Skeletal muscle satellite cell (primary cell): ENCODE measurements at regions not wholly inside any gene's neighbourhood (a gene's known extent, or its start where the extent isn't known, plus 50 kb on each side); places are given as distances from the start of the nearest gene placed in this dataset.

ENCODE experiments used
- H3K27me3 ChIP-seq: 2 replicates; pipeline ENCODE4 v1.7.0; 2013; ENCODE audit warnings: low read length; ENCODE audit not compliant: control insufficient read depth, insufficient read depth
- H3K36me3 ChIP-seq: 2 replicates; pipeline ENCODE4 v1.7.0; 2013; ENCODE audit warnings: mild to moderate bottlenecking, control low read depth, low read length; ENCODE audit not compliant: insufficient read depth
- H3K4me1 ChIP-seq: 2 replicates; pipeline ENCODE4 v1.7.0; 2013; ENCODE audit warnings: low read length; ENCODE audit not compliant: control insufficient read depth, insufficient read depth
- H3K4me2 ChIP-seq: 2 replicates; pipeline ENCODE4 v1.7.0; 2013; ENCODE audit warnings: mild to moderate bottlenecking, low read length
- H3K4me3 ChIP-seq: 2 replicates; pipeline ENCODE4 v1.7.0; 2013; ENCODE audit warnings: low read length
- H3K9ac ChIP-seq: 2 replicates; pipeline ENCODE4 v1.7.0; 2013; ENCODE audit warnings: mild to moderate bottlenecking, low read depth, low read length, moderate library complexity
- H3K9me3 ChIP-seq: replicated peaks from 2 replicates; pipeline ENCODE4 v1.7.0; 2013; ENCODE audit warnings: mild to moderate bottlenecking, control low read depth, low read length

- Histone ChIP-seq H3K36me3 (peaks cover 15% of the 10 kb centered on the region), H3K4me3 (no peak overlapping the region), H3K9me3 (peaks cover 8% of the 10 kb centered on the region), H3K4me1 (no peaks in the 10 kb centered on the region), H3K4me2 (no peak overlapping the region), H3K27me3 (no peaks in the 10 kb centered on the region), H3K9ac (no peak overlapping the region)
These were observed 83.2 kb downstream of the PTPRS start for GRCh38 chr19:5257155-5258045.

GRCh38 chr19:5255602-5256231 lies 84.9 kb downstream of the PTPRS start:
- H3K4me3 ChIP-seq, result no peak overlapping the region
- no peaks in the 10 kb centered on the region for H3K27me3 ChIP-seq
- H3K36me3 ChIP-seq, result peaks cover 15% of the 10 kb centered on the region
- H3K9me3 ChIP-seq, result peaks cover 8% of the 10 kb centered on the region
- no peak overlapping the region for H3K9ac ChIP-seq
- H3K4me1 ChIP-seq, result no peaks in the 10 kb centered on the region
- H3K4me2 ChIP-seq, result no peak overlapping the region

GRCh38 chr19:5254944-5255343 lies 85.7 kb downstream of the PTPRS start:
- Histone ChIP-seq H3K9me3 (peaks cover 8% of the 10 kb centered on the region), H3K4me2 (no peak overlapping the region), H3K4me1 (no peaks in the 10 kb centered on the region), H3K36me3 (peaks cover 17% of the 10 kb centered on the region), H3K27me3 (no peaks in the 10 kb centered on the region), H3K9ac (no peak overlapping the region), H3K4me3 (no peak overlapping the region)

GRCh38 chr19:5254543-5254942 lies 86.1 kb downstream of the PTPRS start:
- Histone ChIP-seq H3K4me1 (no peaks in the 10 kb centered on the region), H3K9ac (no peak overlapping the region), H3K36me3 (peaks cover 18% of the 10 kb centered on the region), H3K4me2 (no peak overlapping the region), H3K9me3 (peaks cover 8% of the 10 kb centered on the region), H3K4me3 (no peak overlapping the region), H3K27me3 (no peaks in the 10 kb centered on the region)

- no peaks in the 10 kb centered on the region for H3K4me1 ChIP-seq
- no peak overlapping the region for H3K9ac ChIP-seq
- no peak overlapping the region for H3K4me2 ChIP-seq
- H3K27me3 ChIP-seq, result no peaks in the 10 kb centered on the region
- H3K36me3 ChIP-seq, result peaks cover 17% of the 10 kb centered on the region
- H3K4me3 ChIP-seq, result no peak overlapping the region
- H3K9me3 ChIP-seq, result peaks cover 8% of the 10 kb centered on the region
These were observed 87.1 kb downstream of the PTPRS start for GRCh38 chr19:5253406-5254110.

- Histone ChIP-seq H3K4me2 (no peak overlapping the region), H3K36me3 (peaks cover 12% of the 10 kb centered on the region)
These were observed 89.2 kb downstream of the PTPRS start for GRCh38 chr19:5251096-5252065.

GRCh38 chr19:5250127-5250659 lies 90.4 kb downstream of the PTPRS start:
- Histone ChIP-seq H3K4me2 (no peak overlapping the region), H3K27me3 (no peaks in the 10 kb centered on the region), H3K36me3 (peaks cover 10% of the 10 kb centered on the region), H3K4me1 (no peaks in the 10 kb centered on the region), H3K4me3 (no peak overlapping the region), H3K9me3 (peaks cover 3% of the 10 kb centered on the region), H3K9ac (no peak overlapping the region)

More at GRCh38 chr19:5251096-5252065, 89.2 kb downstream of the PTPRS start:
- Histone ChIP-seq H3K4me1 (no peaks in the 10 kb centered on the region), H3K4me3 (no peak overlapping the region), H3K27me3 (no peaks in the 10 kb centered on the region), H3K9me3 (peaks cover 8% of the 10 kb centered on the region), H3K9ac (no peak overlapping the region)

- no peak overlapping the region for H3K4me2 ChIP-seq
- H3K27me3 ChIP-seq, result no peaks in the 10 kb centered on the region
- no peaks in the 10 kb centered on the region for H3K4me1 ChIP-seq
- no peak overlapping the region for H3K4me3 ChIP-seq
- no peak overlapping the region for H3K9ac ChIP-seq
- no peaks in the 10 kb centered on the region for H3K9me3 ChIP-seq
- peaks cover 5% of the 10 kb centered on the region for H3K36me3 ChIP-seq
These were observed 91.1 kb downstream of the PTPRS start for GRCh38 chr19:5249526-5249925.

- H3K4me1 ChIP-seq, result no peaks in the 10 kb centered on the region
- H3K9ac ChIP-seq, result no peak overlapping the region
- no peak overlapping the region for H3K4me2 ChIP-seq
- peaks cover 5% of the 10 kb centered on the region for H3K36me3 ChIP-seq
- H3K4me3 ChIP-seq, result no peak overlapping the region
- H3K27me3 ChIP-seq, result no peaks in the 10 kb centered on the region
- no peaks in the 10 kb centered on the region for H3K9me3 ChIP-seq
These were observed 92.5 kb downstream of the PTPRS start for GRCh38 chr19:5247957-5248705.

GRCh38 chr19:5246554-5247155 lies 94.0 kb downstream of the PTPRS start:
- Histone ChIP-seq H3K4me2 (no peak overlapping the region), H3K9me3 (no peaks in the 10 kb centered on the region), H3K27me3 (no peaks in the 10 kb centered on the region), H3K4me3 (no peak overlapping the region), H3K9ac (no peak overlapping the region), H3K36me3 (peaks cover 5% of the 10 kb centered on the region), H3K4me1 (no peaks in the 10 kb centered on the region)
